ENCODE measurements at regions not wholly inside any gene's neighbourhood (a gene's known extent, or its start where the extent isn't known, plus 50 kb on each side); places are given as distances from the start of the nearest gene placed in this dataset.
"Not testable (repeated sequence)": the region's sequence is repeated elsewhere in the genome, so short reads cannot be mapped to it uniquely, and the experiment has no call there.

GRCh38 chr2:446963-447530 lies 159.2 kb upstream of the ALKAL2 start:
- no peak for DNase-seq (ENCODE audit: low read depth)

GRCh38 chr2:446303-446874 lies 158.5 kb upstream of the ALKAL2 start:
- DNase-seq (ENCODE audit: low read depth): no peak

GRCh38 chr2:445896-446295 lies 158.0 kb upstream of the ALKAL2 start:
- no peak for DNase-seq (ENCODE audit: low read depth)

- no peak for DNase-seq (ENCODE audit: low read depth)
Observed at GRCh38 chr2:444937-445884, 157.3 kb upstream of the ALKAL2 start.

GRCh38 chr2:443741-444140 lies 155.8 kb upstream of the ALKAL2 start:
- no peak for DNase-seq (ENCODE audit: low read depth)

- DNase-seq (ENCODE audit: low read depth): no peak
Observed at GRCh38 chr2:443216-443615, 155.3 kb upstream of the ALKAL2 start.

DNA sequence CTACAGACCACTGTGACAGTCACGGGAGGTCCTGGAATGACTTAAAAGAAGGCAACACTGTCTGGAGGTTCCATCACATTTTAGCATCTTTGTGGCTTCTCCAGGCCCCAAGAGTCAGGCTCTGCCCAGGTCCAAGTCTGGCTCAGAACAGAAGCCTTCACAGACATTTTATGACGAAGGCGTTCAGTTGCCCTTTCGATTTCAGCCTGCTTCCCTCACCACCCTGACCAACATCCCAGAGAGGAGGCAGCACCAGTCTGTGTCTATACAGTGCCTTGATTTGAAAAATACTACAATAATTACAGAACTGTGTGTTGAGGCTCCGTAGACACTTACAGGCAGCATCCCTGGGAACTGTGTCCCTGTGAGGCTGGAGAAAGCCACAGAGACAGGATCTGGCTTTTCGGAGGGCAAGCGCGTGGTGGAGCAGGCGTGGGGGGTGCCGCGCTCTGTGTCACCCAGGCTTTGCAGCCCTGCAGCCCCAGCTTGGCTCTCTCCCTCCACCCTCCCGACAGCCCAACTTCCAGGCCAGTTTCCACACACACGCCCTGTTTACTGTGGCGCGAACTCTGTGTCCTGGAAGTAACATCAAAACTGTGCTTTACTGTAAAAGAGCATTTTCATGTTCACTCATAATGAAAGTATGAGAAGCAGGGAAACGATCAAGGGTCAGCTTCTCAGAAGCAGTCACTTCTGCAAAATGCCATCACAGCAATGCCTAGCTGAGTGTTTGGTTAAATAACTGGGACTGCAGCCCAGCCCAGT lies 153.5 kb upstream of the ALKAL2 start:
- DNase-seq (ENCODE audit: low read depth): no peak

DNA sequence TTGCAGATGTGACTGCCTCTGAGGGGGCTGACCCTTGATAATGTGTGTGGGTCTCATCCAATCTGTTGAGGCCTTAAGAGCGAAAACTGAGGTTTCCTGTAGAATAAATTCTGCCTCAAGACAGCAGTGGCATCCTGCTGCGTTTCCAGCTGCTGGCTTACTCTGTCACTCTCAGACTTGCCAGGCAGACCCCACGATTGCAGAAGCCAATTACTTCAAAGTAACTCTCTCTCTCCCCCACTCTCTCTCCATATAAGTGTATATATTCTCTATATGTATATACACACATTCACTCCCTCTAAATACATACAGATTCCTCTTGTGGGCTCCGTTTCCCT lies 152.5 kb upstream of the ALKAL2 start:
- DNase-seq (ENCODE audit: low read depth): no peak

DNA sequence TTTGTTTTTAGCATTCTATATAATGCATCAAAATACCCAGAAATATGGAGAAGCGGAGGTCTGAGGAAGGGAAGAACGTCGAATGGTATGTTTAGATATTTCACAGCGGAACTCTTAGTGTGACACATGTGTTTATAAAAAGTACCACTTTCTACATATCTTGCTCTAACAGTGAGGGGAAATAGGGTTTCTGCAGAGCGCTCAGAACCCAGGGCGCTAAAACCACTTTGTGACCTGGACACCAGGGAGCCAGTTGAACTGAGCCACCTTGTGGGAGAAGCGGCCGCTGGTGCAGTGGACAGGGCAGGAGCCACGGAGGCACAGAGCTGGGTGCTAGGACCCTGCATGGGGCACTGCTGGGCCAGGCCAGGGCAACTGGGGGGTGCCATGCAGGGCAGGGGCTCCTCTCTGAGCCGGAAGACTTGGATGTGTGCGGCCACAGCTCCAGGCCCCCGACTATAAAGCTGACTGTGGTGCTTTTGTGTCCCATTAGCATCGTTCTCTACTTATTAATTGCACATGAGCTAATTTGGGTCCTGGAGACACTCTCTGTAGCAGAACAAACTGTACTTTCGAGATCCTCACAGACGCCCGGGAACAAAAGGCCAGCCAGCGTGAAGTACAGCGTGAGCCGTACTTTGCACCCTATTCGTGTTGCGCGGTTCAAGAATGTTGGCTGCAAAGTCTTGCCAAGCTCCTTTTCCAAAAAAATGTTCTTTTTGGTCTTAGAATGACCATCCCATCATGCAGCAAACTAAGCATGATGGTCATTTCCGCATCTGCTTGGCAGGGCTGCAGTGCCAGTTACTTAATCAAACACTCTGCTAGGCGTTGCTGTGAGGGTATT lies 151.9 kb upstream of the ALKAL2 start:
- DNase-seq (ENCODE audit: low read depth): no peak

GRCh38 chr2:439077-439476 lies 151.2 kb upstream of the ALKAL2 start:
- no peak for DNase-seq (ENCODE audit: low read depth)

DNA sequence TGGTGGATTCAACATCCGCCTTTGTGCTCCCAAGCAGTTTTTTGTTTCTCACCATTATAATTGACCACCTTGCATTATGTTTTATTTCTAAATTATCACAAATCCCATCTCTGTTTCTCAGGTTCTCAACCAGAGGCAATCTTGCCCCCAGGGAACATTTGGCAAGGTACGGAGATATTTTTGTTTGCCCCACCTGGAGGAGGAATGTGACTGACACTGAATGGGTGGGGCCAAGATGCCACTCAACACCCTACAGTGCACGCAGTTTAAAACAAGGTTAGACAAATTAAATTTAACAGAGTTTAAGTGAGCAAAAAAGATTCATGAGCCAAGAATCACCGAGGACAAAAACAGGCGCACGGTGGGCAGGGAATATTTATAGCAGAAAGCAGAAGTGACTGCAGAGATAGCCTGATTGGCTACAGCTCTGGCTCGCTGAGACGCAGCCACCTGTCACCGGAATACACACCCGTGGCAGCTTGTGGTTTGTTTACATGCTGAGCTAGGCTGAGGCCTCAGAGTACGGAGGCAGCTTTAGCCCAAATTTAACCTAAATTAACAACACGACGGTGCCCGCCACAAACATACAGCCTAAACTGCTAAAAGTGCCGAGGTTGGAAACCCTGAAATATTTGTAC lies 150.0 kb upstream of the ALKAL2 start:
- peak; percentile 28 for DNase-seq (ENCODE audit: low read depth)

GRCh38 chr2:437180-437579 lies 149.3 kb upstream of the ALKAL2 start:
- DNase-seq (ENCODE audit: low read depth): no peak

DNA sequence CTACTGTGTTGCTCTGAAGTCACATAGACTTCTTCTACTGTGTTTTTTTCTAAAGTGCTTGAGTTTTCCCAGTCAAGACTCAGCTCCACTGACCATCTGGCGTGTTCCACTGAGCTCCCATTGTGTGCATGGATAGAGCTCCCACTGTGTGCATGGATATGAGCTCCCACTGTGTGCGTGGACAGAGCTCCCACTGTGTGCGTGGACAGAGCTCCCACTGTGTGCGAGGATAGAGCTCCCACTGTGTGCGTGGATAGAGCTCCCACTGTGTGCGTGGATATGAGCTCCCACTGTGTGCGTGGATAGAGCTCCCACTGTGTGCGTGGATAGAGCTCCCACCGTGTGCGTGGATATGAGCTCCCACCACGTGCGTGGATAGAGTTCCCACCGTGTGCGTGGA lies 148.3 kb upstream of the ALKAL2 start:
- no peak for DNase-seq (ENCODE audit: low read depth)

DNA sequence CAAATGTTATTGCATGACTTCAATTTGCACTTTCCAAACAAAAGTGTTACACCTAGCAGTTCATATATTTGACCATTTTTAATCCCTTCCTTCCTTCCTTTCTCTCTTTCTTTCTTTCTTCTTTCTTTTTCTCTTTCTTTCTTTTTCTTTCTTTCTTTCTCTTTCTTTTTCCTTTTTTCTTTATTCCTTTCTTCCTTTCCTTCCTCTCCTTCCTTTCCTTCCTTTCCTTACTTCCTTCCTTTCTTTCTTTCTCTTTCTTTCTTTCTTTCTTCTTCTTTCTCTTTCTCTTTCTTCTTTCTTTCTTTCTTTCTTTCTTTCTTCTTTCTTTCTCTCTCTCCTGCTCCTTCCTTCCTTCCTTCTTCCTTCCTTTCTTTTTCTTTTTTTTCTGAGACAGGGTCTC lies 146.7 kb upstream of the ALKAL2 start:
- no peak for DNase-seq (ENCODE audit: low read depth)

GRCh38 chr2:433216-433615 lies 145.3 kb upstream of the ALKAL2 start:
- DNase-seq (ENCODE audit: low read depth): no peak

DNA sequence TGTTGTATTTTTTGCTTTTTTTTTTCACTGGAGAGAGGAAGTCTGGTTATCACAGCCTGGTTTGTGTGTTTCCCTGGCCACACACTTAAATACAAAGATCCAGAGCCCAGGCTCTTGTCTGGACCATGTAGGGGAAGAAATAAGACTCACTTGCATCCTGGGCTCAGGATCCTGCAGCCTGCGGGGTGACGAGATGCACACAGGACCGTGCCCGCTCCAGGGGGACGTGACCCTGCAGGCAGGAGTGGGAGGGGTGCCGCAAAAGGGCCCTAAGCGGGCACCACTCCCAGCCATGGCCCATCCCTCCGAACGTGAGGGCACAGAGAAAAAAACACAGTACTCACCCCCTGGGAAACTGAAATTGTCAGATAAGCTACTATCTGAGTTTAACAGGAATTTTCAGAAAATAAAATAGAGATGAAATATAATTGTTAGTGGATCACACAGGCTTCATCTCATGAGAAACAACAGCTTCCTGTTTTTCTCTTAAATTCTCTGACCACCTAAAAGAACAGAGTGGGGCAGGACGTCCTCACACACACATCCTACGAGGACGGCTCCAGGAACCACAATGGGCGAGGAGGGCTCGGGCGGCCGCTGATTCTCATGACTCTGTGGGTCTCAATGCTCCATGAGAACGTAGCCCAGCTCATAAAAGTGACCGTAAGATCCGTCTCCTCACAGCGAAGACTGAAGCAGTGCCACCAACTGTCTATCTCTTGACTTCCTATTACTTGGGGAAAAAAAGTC lies 142.6 kb upstream of the ALKAL2 start:
- no peak for DNase-seq (ENCODE audit: low read depth)

- no peak for DNase-seq (ENCODE audit: low read depth)
Observed at GRCh38 chr2:429575-430254, 141.8 kb upstream of the ALKAL2 start.

- DNase-seq (ENCODE audit: low read depth): no peak
Observed at GRCh38 chr2:429142-429541, 141.3 kb upstream of the ALKAL2 start.

GRCh38 chr2:428591-428990 lies 140.7 kb upstream of the ALKAL2 start:
- no peak for DNase-seq (ENCODE audit: low read depth)

DNA sequence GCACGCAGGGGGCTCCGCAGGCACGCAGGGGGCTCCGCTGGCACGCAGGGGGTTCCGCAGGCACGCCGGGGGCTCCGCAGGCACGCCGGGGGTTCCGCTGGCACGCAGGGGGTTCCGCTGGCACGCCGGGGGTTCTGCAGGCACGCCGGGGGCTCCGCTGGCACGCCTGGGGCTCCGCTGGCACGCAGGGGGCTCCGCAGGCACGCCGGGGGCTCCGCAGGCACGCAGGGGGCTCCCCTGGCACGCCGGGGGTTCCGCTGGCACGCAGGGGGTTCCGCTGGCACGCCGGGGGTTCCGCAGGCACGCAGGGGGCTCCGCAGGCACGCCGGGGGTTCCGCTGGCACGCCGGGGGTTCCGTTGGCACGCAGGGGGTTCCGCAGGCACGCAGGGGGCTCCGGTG lies 138.8 kb upstream of the ALKAL2 start:
- not testable (repeated sequence) for DNase-seq (ENCODE audit: low read depth)
